IMR-90 (cell line): ENCODE measurements at regions not wholly inside any gene's neighbourhood (a gene's known extent, or its start where the extent isn't known, plus 50 kb on each side); places are given as distances from the start of the nearest gene placed in this dataset.

Experiments used
- ATAC-seq: fragments of 200-7000 bp; cut with Tn5 transposase; 2 replicates; pipeline ENCODE4 v1.9.1; 2020; ENCODE audit warnings: low read depth, mild to moderate bottlenecking, moderate library complexity
- BruUV-seq: library from RNA; stranded (reverse); fragments of 400-500 nt; replicated peaks from 2 replicates; lab custom pipeline; 2021; lab: Mats Ljungman, UMichigan
- CTCF ChIA-PET: fragments of 300-600 bp; formaldehyde crosslinking; extraction: SDS; loops from one replicate; lab custom pipeline; 2021; ENCODE audit warnings: antibody characterized with exemption; lab: Yijun Ruan, JAX
- POLR2A ChIA-PET: fragments of 300-600 bp; sonication (Branson Sonifier 250); formaldehyde crosslinking; loops from one replicate; lab custom pipeline; 2022; ENCODE audit warnings: antibody characterized with exemption; ENCODE audit not compliant: unreplicated experiment; lab: Charles Lee
- DNase-seq: peaks from one replicate; pipeline ENCODE4 v3.0.0; 2013
- H2AFZ ChIP-seq: replicated peaks from 2 replicates; pipeline ENCODE3; 2013; ENCODE audit warnings: low read length, mild to moderate bottlenecking; ENCODE audit not compliant: poor library complexity
- H2AK5ac ChIP-seq: 2 replicates; pipeline ENCODE4 v1.6.1; 2013; ENCODE audit warnings: low read depth, low read length, inconsistent platforms
- H2AK9ac ChIP-seq: replicated peaks from 2 replicates; pipeline ENCODE3; 2013; ENCODE audit warnings: mild to moderate bottlenecking, low read depth, low read length, moderate library complexity; ENCODE audit not compliant: poor library complexity
- H2BK120ac ChIP-seq: 2 replicates; pipeline ENCODE4 v1.6.1; 2013; ENCODE audit warnings: low read depth, low read length, inconsistent platforms
- H2BK15ac ChIP-seq: 3 replicates; pipeline ENCODE4 v1.6.1; 2013; ENCODE audit warnings: low read depth, low read length, inconsistent platforms
- H2BK20ac ChIP-seq: 2 replicates; pipeline ENCODE4 v1.6.1; 2013; ENCODE audit warnings: low read depth, mild to moderate bottlenecking, inconsistent platforms, low read length, moderate library complexity
- H2BK5ac ChIP-seq: 2 replicates; pipeline ENCODE4 v1.6.1; 2013; ENCODE audit warnings: mild to moderate bottlenecking, low read depth, low read length, inconsistent platforms; ENCODE audit not compliant: poor library complexity, severe bottlenecking
- H3K14ac ChIP-seq: replicated peaks from 2 replicates; pipeline ENCODE4 v1.6.1; 2013; ENCODE audit warnings: low read depth, low read length, inconsistent platforms
- H3K18ac ChIP-seq: 2 replicates; pipeline ENCODE4 v1.6.1; 2013; ENCODE audit warnings: low read depth, low read length, control low read depth
- H3K23ac ChIP-seq: 2 replicates; pipeline ENCODE4 v1.6.1; 2013; ENCODE audit warnings: low read depth, low read length, inconsistent platforms
- H3K27ac ChIP-seq: 2 replicates; pipeline ENCODE4 v1.5.1; 2013; ENCODE audit warnings: mild to moderate bottlenecking, control low read depth, low read length; ENCODE audit not compliant: insufficient read depth
- H3K27me3 ChIP-seq: 2 replicates; pipeline ENCODE4 v1.6.1; 2013; ENCODE audit warnings: low read length; ENCODE audit not compliant: control insufficient read depth, insufficient read depth
- H3K36me3 ChIP-seq: 2 replicates; pipeline ENCODE4 v1.6.1; 2013; ENCODE audit warnings: low read length, mixed read lengths; ENCODE audit not compliant: control insufficient read depth, insufficient read depth
- H3K4ac ChIP-seq: 2 replicates; pipeline ENCODE4 v1.6.1; 2013; ENCODE audit warnings: low read depth, low read length, inconsistent platforms
- H3K4me1 ChIP-seq: 2 replicates; pipeline ENCODE4 v1.6.1; 2013; ENCODE audit warnings: low read length, mixed read lengths; ENCODE audit not compliant: control insufficient read depth, insufficient read depth
- H3K4me2 ChIP-seq: 2 replicates; pipeline ENCODE4 v1.6.1; 2013; ENCODE audit warnings: low read depth, mild to moderate bottlenecking, control low read depth, low read length, moderate library complexity
- H3K4me3 ChIP-seq: 2 replicates; pipeline ENCODE4 v1.5.1; 2013; ENCODE audit warnings: low read depth, mild to moderate bottlenecking, control low read depth, low read length, moderate library complexity; ENCODE audit not compliant: insufficient read depth
- H3K56ac ChIP-seq: 2 replicates; pipeline ENCODE4 v1.6.1; 2013; ENCODE audit warnings: low read length, inconsistent platforms; ENCODE audit not compliant: insufficient read depth; ENCODE audit errors: extremely low read depth
- H3K79me1 ChIP-seq, 2 experiments: 2 replicates each; pipeline ENCODE4 v1.6.1; 2013; ENCODE audit warnings: low read length in 2 of 2, inconsistent platforms in 1 of 2, low read depth in 1 of 2
- H3K9ac ChIP-seq: 2 replicates; pipeline ENCODE4 v1.6.1; 2013; ENCODE audit warnings: low read depth, low read length, control low read depth
- H3K9me1 ChIP-seq: 2 replicates; pipeline ENCODE4 v1.6.1; 2013; ENCODE audit warnings: low read length, inconsistent platforms; ENCODE audit not compliant: insufficient read depth
- H3K9me3 ChIP-seq: 2 replicates; pipeline ENCODE4 v1.6.1; 2013; ENCODE audit warnings: low read length; ENCODE audit not compliant: control insufficient read depth, insufficient read depth
- H4K20me1 ChIP-seq: 2 replicates; pipeline ENCODE4 v1.6.1; 2013; ENCODE audit warnings: low read length, inconsistent platforms; ENCODE audit not compliant: insufficient read depth
- H4K5ac ChIP-seq: 2 replicates; pipeline ENCODE4 v1.6.1; 2013; ENCODE audit warnings: mild to moderate bottlenecking, low read depth, low read length, control low read depth
- H4K8ac ChIP-seq, 2 experiments: 2 replicates each; pipeline ENCODE4 v1.6.1; 2013; ENCODE audit warnings: low read depth in 2 of 2, low read length in 2 of 2, control low read depth in 1 of 2, inconsistent platforms in 1 of 2
- H4K91ac ChIP-seq: 2 replicates; pipeline ENCODE4 v1.6.1; 2013; ENCODE audit warnings: low read depth, low read length, inconsistent platforms; ENCODE audit not compliant: insufficient read depth
- BHLHE40 ChIP-seq: fragments of 150-350 bp; IDR thresholded peaks from 2 replicates; pipeline ENCODE4 v1.6.1; 2016; ENCODE audit warnings: mild to moderate bottlenecking, low read depth, low read length
- CHD1 ChIP-seq: IDR thresholded peaks from 2 replicates; pipeline ENCODE4 v1.6.1; 2012; ENCODE audit warnings: low read depth, low read length, improper control_type of control experiment
- CTCF ChIP-seq: conservative IDR thresholded peaks from 2 replicates; pipeline ENCODE4 v1.5.1; 2012; ENCODE audit warnings: mild to moderate bottlenecking, low read depth, low read length, improper control_type of control experiment
- MAFK ChIP-seq: IDR thresholded peaks from 2 replicates; pipeline ENCODE4 v1.6.1; 2012; ENCODE audit warnings: low read depth, low read length, improper control_type of control experiment
- MAZ ChIP-seq: IDR thresholded peaks from 2 replicates; pipeline ENCODE4 v1.6.1; 2012; ENCODE audit warnings: low read depth, mild to moderate bottlenecking, low read length, improper control_type of control experiment, moderate library complexity, borderline replicate concordance
- MXI1 ChIP-seq: IDR thresholded peaks from 2 replicates; pipeline ENCODE4 v1.6.1; 2012; ENCODE audit warnings: low read depth, mild to moderate bottlenecking, low read length, moderate library complexity, borderline replicate concordance
- NFE2L2 ChIP-seq: fragments of 150-350 bp; IDR thresholded peaks from 2 replicates; pipeline ENCODE4 v1.6.1; 2016; ENCODE audit warnings: low read depth, mild to moderate bottlenecking, low read length
- POLR2A ChIP-seq: IDR thresholded peaks from 2 replicates; pipeline ENCODE4 v1.6.1; 2012; ENCODE audit warnings: mild to moderate bottlenecking, low read depth, low read length
- RAD21 ChIP-seq: IDR thresholded peaks from 2 replicates; pipeline ENCODE4 v1.6.1; 2012; ENCODE audit warnings: low read length, improper control_type of control experiment
- RCOR1 ChIP-seq: IDR thresholded peaks from 2 replicates; pipeline ENCODE4 v1.6.1; 2012; ENCODE audit warnings: mild to moderate bottlenecking, low read length, improper control_type of control experiment; ENCODE audit not compliant: insufficient replicate concordance
- RFX5 ChIP-seq: IDR thresholded peaks from 2 replicates; pipeline ENCODE4 v1.8.0; 2012; ENCODE audit warnings: low read depth, mild to moderate bottlenecking, low read length, moderate library complexity
- SMC3 ChIP-seq: fragments of 150-350 bp; IDR thresholded peaks from 2 replicates; pipeline ENCODE4 v1.6.1; 2016; ENCODE audit warnings: low read depth, mild to moderate bottlenecking, antibody characterized with exemption, low read length, moderate library complexity
- WGBS, 2 experiments: methylation state at CpG; one replicate each; pipeline versions ENCODE4 v1.1.5 to v1.1.7; 2013; ENCODE audit warnings: missing lambda C conversion rate in 2 of 2; ENCODE audit not compliant: insufficient read length in 1 of 2; ENCODE audit errors: extremely low coverage in 2 of 2; 5-methylcytosine and 5-hydroxymethylcytosine counted together
- dilution Hi-C: fragments of 300-500 bp; cut with HindIII; formaldehyde crosslinking; loops from one replicate; pipeline ENCODE4 v1.14.3; 2018; ENCODE audit warnings: low sequenced_read_pairs; ENCODE audit not compliant: unreplicated experiment
- in situ Hi-C: fragments of 300-500 bp; cut with MboI; formaldehyde crosslinking; loops from 3 replicates; pipeline ENCODE4 v1.14.3; 2019; ENCODE audit warnings: low sequenced_read_pairs, inconsistent platforms, mixed read lengths
- intact Hi-C: fragments of 100-400 bp; cut with micrococcal nuclease; formaldehyde crosslinking; loops from 2 replicates; pipeline ENCODE4 v1.10.0; 2022

- no peak for ATAC-seq
- ChIA-PET POLR2A (no interaction called here), CTCF (no interaction called here)
- Histone ChIP-seq H3K23ac (no peak overlapping the region), H3K14ac (no peak overlapping the region), H3K4me2 (no peak overlapping the region), H2AK5ac (no peak overlapping the region), H4K20me1 (no peaks in the 10 kb centered on the region), H2BK20ac (no peak overlapping the region), H3K56ac (no peak overlapping the region), H3K36me3 (no peaks in the 10 kb centered on the region), H3K4ac (no peak overlapping the region), H3K79me1 (no peaks in the 10 kb centered on the region), H2BK15ac (no peak overlapping the region), H2BK120ac (no peak overlapping the region), H2AK9ac (no peak overlapping the region), H3K9ac (no peak overlapping the region), H2BK5ac (no peak overlapping the region), H3K4me3 (no peak overlapping the region), H3K9me3 (no peaks in the 10 kb centered on the region), H3K27ac (no peak overlapping the region), H3K18ac (no peak overlapping the region), H4K8ac (no peak overlapping the region), H4K91ac (no peak overlapping the region), H3K4me1 (no peaks in the 10 kb centered on the region), H4K5ac (no peak overlapping the region), H2AFZ (no peak overlapping the region), H3K9me1 (no peaks in the 10 kb centered on the region), H3K27me3 (no peaks in the 10 kb centered on the region)
- WGBS, 2 experiments = no CpG with 5 or more reads among the region's 1 CpG
- intact Hi-C loops (no loop called here), dilution Hi-C loops (no loop called here), in situ Hi-C loops (no loop called here)
- no peak for TF ChIP-seq CHD1
- TF ChIP-seq MAZ = no peak
- TF ChIP-seq POLR2A = no peak
- no peak for TF ChIP-seq RAD21
- no peak for TF ChIP-seq BHLHE40
- no peak for TF ChIP-seq RCOR1
- TF ChIP-seq NFE2L2 = no peak
- TF ChIP-seq MXI1 = no peak
- TF ChIP-seq SMC3 = no peak
- no peak for TF ChIP-seq RFX5
- no peak for TF ChIP-seq CTCF
- TF ChIP-seq MAFK = no peak
- BruUV-seq = no TSS peak
- DNase-seq = no peak
Measured at GRCh38 chr2:220293966-220294365, 666.5 kb downstream of the SLC4A3 start.
